DND-41 (cell line): ENCODE measurements at regions not wholly inside any gene's neighbourhood (a gene's known extent, or its start where the extent isn't known, plus 50 kb on each side); places are given as distances from the start of the nearest gene placed in this dataset.

Source experiments
- ATAC-seq: fragments of 200-7000 bp; cut with Tn5 transposase; 3 replicates; pipeline ENCODE4 v1.9.1; 2021; ENCODE audit warnings: low read depth; ENCODE audit not compliant: insufficient read depth
- DNase-seq: peaks from one replicate; pipeline ENCODE4 v3.0.0-alpha.2; 2020
- H2AFZ ChIP-seq: 2 replicates; pipeline ENCODE4 v1.6.0; 2012; ENCODE audit warnings: low read depth, low read length
- H3K27ac ChIP-seq: 2 replicates; pipeline ENCODE4 v1.5.1; 2012; ENCODE audit warnings: low read length, inconsistent platforms
- H3K27me3 ChIP-seq: fragments of 200-600 bp; sonication (generic); 2 replicates; pipeline ENCODE4 v1.6.0; 2012; ENCODE audit warnings: low read length, mild to moderate bottlenecking, inconsistent platforms; ENCODE audit not compliant: insufficient read depth, poor library complexity
- H3K36me3 ChIP-seq: 2 replicates; pipeline ENCODE4 v1.5.1; 2012; ENCODE audit warnings: low read length, inconsistent platforms; ENCODE audit not compliant: insufficient read depth
- H3K4me1 ChIP-seq: 2 replicates; pipeline ENCODE4 v1.5.1; 2012; ENCODE audit warnings: mild to moderate bottlenecking, low read length; ENCODE audit not compliant: insufficient read depth
- H3K4me2 ChIP-seq: 2 replicates; pipeline ENCODE4 v1.6.0; 2012; ENCODE audit warnings: mild to moderate bottlenecking, moderate library complexity, low read length, inconsistent platforms; ENCODE audit not compliant: insufficient read depth
- H3K4me3 ChIP-seq, 2 experiments: fragments of 200-600 bp in 1 of 2; shearing (Covaris generic) in 1 of 2; 2 replicates each; pipeline ENCODE4 v1.5.1; 2012 to 2016; ENCODE audit warnings: inconsistent platforms in 2 of 2, low read length in 2 of 2, mild to moderate bottlenecking in 2 of 2, low read depth in 1 of 2, moderate library complexity in 1 of 2
- H3K79me2 ChIP-seq: 2 replicates; pipeline ENCODE4 v1.6.0; 2012; ENCODE audit warnings: low read length, inconsistent platforms; ENCODE audit not compliant: insufficient read depth
- H3K9ac ChIP-seq: 2 replicates; pipeline ENCODE4 v1.6.0; 2012; ENCODE audit warnings: low read depth, mild to moderate bottlenecking, inconsistent platforms, low read length, moderate library complexity
- H3K9me3 ChIP-seq: 2 replicates; pipeline ENCODE4 v1.5.1; 2012; ENCODE audit warnings: low read length, moderate library complexity, mild to moderate bottlenecking, inconsistent platforms; ENCODE audit not compliant: insufficient read depth, severe bottlenecking
- H4K20me1 ChIP-seq: 2 replicates; pipeline ENCODE4 v1.6.0; 2012; ENCODE audit warnings: low read length; ENCODE audit not compliant: insufficient read depth
- CTCF ChIP-seq: IDR thresholded peaks from 2 replicates; pipeline ENCODE4 v1.5.1; 2012; ENCODE audit warnings: borderline replicate concordance, low read length, moderate library complexity, mild to moderate bottlenecking; ENCODE audit not compliant: poor library complexity, severe bottlenecking; ENCODE audit errors: extremely low read depth
- EZH2 ChIP-seq: IDR thresholded peaks from 3 replicates; pipeline ENCODE4 v1.6.1; 2012; ENCODE audit warnings: borderline replicate concordance, low read depth, mild to moderate bottlenecking, moderate library complexity, low read length, inconsistent platforms; ENCODE audit not compliant: severe bottlenecking

GRCh38 chr6:15950962-15951569 is 177.8 kb upstream of the MYLIP start:
- DNase-seq, result no peak
- no peak overlapping the region for H3K9ac ChIP-seq
- no peaks in the 10 kb centered on the region for H3K4me1 ChIP-seq
- H4K20me1 ChIP-seq, result no peaks in the 10 kb centered on the region
- H3K36me3 ChIP-seq, result no peaks in the 10 kb centered on the region
- H3K9me3 ChIP-seq, result no peaks in the 10 kb centered on the region
- no peaks in the 10 kb centered on the region for H3K79me2 ChIP-seq
- no peak overlapping the region for H3K4me3 ChIP-seq
- no peak overlapping the region for H3K4me2 ChIP-seq
- no peak overlapping the region for H3K27ac ChIP-seq
- H2AFZ ChIP-seq, result no peak overlapping the region
- no peaks in the 10 kb centered on the region for H3K27me3 ChIP-seq
- TF ChIP-seq CTCF, result no peak
- no peak for TF ChIP-seq EZH2
- no peak for ATAC-seq

- Histone ChIP-seq H2AFZ (no peak overlapping the region), H3K9ac (no peak overlapping the region), H3K36me3 (no peaks in the 10 kb centered on the region), H3K4me1 (no peaks in the 10 kb centered on the region), H3K9me3 (no peaks in the 10 kb centered on the region), H3K27me3 (no peaks in the 10 kb centered on the region), H3K4me3 (no peak overlapping the region), H3K79me2 (no peaks in the 10 kb centered on the region), H3K4me2 (no peak overlapping the region), H4K20me1 (no peaks in the 10 kb centered on the region), H3K27ac (no peak overlapping the region)
- TF ChIP-seq CTCF, result no peak
- no peak for TF ChIP-seq EZH2
- DNase-seq (no peak), ATAC-seq (no peak)
These were observed 178.9 kb upstream of the MYLIP start for GRCh38 chr6:15949982-15950381.

- Histone ChIP-seq H3K4me2 (no peak overlapping the region), H3K27me3 (no peaks in the 10 kb centered on the region), H3K9me3 (no peaks in the 10 kb centered on the region), H3K9ac (no peak overlapping the region), H4K20me1 (no peaks in the 10 kb centered on the region), H2AFZ (no peak overlapping the region), H3K27ac (no peak overlapping the region), H3K4me1 (no peaks in the 10 kb centered on the region), H3K4me3 (no peak overlapping the region), H3K36me3 (no peaks in the 10 kb centered on the region), H3K79me2 (no peaks in the 10 kb centered on the region)
- ATAC-seq, result no peak
- DNase-seq, result no peak
- TF ChIP-seq CTCF (no peak), EZH2 (no peak)
These were observed 179.7 kb upstream of the MYLIP start for GRCh38 chr6:15948930-15949900.
